Endodermal cell (in vitro differentiated cells): ENCODE measurements at regions not wholly inside any gene's neighbourhood (a gene's known extent, or its start where the extent isn't known, plus 50 kb on each side); places are given as distances from the start of the nearest gene placed in this dataset.

ENCODE experiments used
- DNase-seq: peaks from one replicate; pipeline ENCODE4 v3.0.0-alpha.2; 2017
- H3K27ac ChIP-seq: 2 replicates; pipeline ENCODE4 v1.5.1; 2013; ENCODE audit warnings: mild to moderate bottlenecking, low read depth, low read length, moderate library complexity
- H3K27me3 ChIP-seq: 2 replicates; pipeline ENCODE4 v1.6.1; 2013; ENCODE audit warnings: mild to moderate bottlenecking, low read length, moderate library complexity; ENCODE audit not compliant: insufficient read depth, control insufficient read depth, poor library complexity, severe bottlenecking
- H3K36me3 ChIP-seq: 2 replicates; pipeline ENCODE4 v1.7.0; 2013; ENCODE audit warnings: mild to moderate bottlenecking, low read length, moderate library complexity; ENCODE audit not compliant: control insufficient read depth, insufficient read depth
- H3K4me1 ChIP-seq: one replicate; pipeline ENCODE4 v1.7.0; 2013; ENCODE audit warnings: low read length; ENCODE audit not compliant: control insufficient read depth, insufficient read depth
- H3K4me3 ChIP-seq: 2 replicates; pipeline ENCODE4 v1.5.1; 2013; ENCODE audit warnings: mild to moderate bottlenecking, low read length, moderate library complexity
- H3K9ac ChIP-seq: 2 replicates; pipeline ENCODE4 v1.6.1; 2013; ENCODE audit warnings: mild to moderate bottlenecking, low read length, moderate library complexity; ENCODE audit not compliant: poor library complexity, severe bottlenecking; ENCODE audit errors: extremely low read depth
- H3K9me3 ChIP-seq: 2 replicates; pipeline ENCODE4 v1.6.1; 2013; ENCODE audit warnings: mild to moderate bottlenecking, low read length, moderate library complexity; ENCODE audit not compliant: control insufficient read depth
- H3K27ac Mint-ChIP-seq: 2 replicates; pipeline ENCODE4 v1.8.0; 2020; ENCODE audit warnings: mixed read lengths
- H3K27me3 Mint-ChIP-seq: 2 replicates; pipeline ENCODE4 v1.8.0; 2021; ENCODE audit warnings: mild to moderate bottlenecking, mixed read lengths; ENCODE audit not compliant: insufficient read depth
- H3K36me3 Mint-ChIP-seq: 2 replicates; pipeline ENCODE4 v1.8.0; 2020; ENCODE audit warnings: low read depth, mixed read lengths
- H3K4me1 Mint-ChIP-seq: 2 replicates; pipeline ENCODE4 v1.8.0; 2020; ENCODE audit warnings: mixed read lengths
- H3K4me3 Mint-ChIP-seq: 2 replicates; pipeline ENCODE4 v1.8.0; 2020; ENCODE audit warnings: mild to moderate bottlenecking, moderate library complexity, mixed read lengths
- H3K9me3 Mint-ChIP-seq: 2 replicates; pipeline ENCODE4 v1.8.0; 2020; ENCODE audit warnings: mild to moderate bottlenecking, mixed read lengths
- whole genome bisulfite sequencing, 2 experiments: methylation state at CpG; one replicate each; pipeline versions ENCODE4 v1.1.5 to v1.1.7; 2013; ENCODE audit warnings: missing lambda C conversion rate in 2 of 2, mixed read lengths in 1 of 2; ENCODE audit not compliant: insufficient coverage in 1 of 2, insufficient read length in 1 of 2; 5-methylcytosine and 5-hydroxymethylcytosine counted together
- TF ChIP-seq, protein P1 (sequence below): fragments of 200-600 bp; sonication (generic); conservative IDR thresholded peaks from 2 replicates; pipeline ENCODE4 v1.5.0; 2021; ENCODE audit warnings: antibody characterized with exemption, mild to moderate bottlenecking

GRCh38 chr7:46444256-46444655 is 523.2 kb upstream of the IGFBP3 start:
- H3K27ac Mint-ChIP-seq = no peak overlapping the region

GRCh38 chr7:46440186-46440585 is 519.1 kb upstream of the IGFBP3 start:
- no peak overlapping the region for H3K27ac ChIP-seq
- no peaks in the 10 kb centered on the region for H3K27me3 ChIP-seq
- H3K27me3 Mint-ChIP-seq = no peaks in the 10 kb centered on the region
- H3K27ac Mint-ChIP-seq = no peak overlapping the region
- no peak for DNase-seq
- no peaks in the 10 kb centered on the region for H3K36me3 ChIP-seq
- H3K36me3 Mint-ChIP-seq = no peaks in the 10 kb centered on the region
- H3K4me3 Mint-ChIP-seq = no peak overlapping the region
- H3K9me3 ChIP-seq = no peaks in the 10 kb centered on the region
- H3K4me1 Mint-ChIP-seq = no peaks in the 10 kb centered on the region
- no peak overlapping the region for H3K4me3 ChIP-seq
- TF ChIP-seq, protein P1, sequence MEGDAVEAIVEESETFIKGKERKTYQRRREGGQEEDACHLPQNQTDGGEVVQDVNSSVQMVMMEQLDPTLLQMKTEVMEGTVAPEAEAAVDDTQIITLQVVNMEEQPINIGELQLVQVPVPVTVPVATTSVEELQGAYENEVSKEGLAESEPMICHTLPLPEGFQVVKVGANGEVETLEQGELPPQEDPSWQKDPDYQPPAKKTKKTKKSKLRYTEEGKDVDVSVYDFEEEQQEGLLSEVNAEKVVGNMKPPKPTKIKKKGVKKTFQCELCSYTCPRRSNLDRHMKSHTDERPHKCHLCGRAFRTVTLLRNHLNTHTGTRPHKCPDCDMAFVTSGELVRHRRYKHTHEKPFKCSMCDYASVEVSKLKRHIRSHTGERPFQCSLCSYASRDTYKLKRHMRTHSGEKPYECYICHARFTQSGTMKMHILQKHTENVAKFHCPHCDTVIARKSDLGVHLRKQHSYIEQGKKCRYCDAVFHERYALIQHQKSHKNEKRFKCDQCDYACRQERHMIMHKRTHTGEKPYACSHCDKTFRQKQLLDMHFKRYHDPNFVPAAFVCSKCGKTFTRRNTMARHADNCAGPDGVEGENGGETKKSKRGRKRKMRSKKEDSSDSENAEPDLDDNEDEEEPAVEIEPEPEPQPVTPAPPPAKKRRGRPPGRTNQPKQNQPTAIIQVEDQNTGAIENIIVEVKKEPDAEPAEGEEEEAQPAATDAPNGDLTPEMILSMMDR = no peak
- H3K4me1 ChIP-seq = no peaks in the 10 kb centered on the region
- H3K9ac ChIP-seq = no peak overlapping the region
- WGBS, 2 experiments = 84 to 94% methylated on average over 4 to 6 of the region's 6 CpGs
- H3K9me3 Mint-ChIP-seq = peaks cover 14% of the 10 kb centered on the region

More at GRCh38 chr7:46444256-46444655, 523.2 kb upstream of the IGFBP3 start:
- Histone ChIP-seq H3K27ac (no peak overlapping the region), H3K27me3 (no peaks in the 10 kb centered on the region), H3K4me3 (no peak overlapping the region), H3K4me1 (no peaks in the 10 kb centered on the region), H3K9me3 (no peaks in the 10 kb centered on the region), H3K36me3 (no peaks in the 10 kb centered on the region), H3K9ac (no peak overlapping the region)
- no peak overlapping the region for H3K4me3 Mint-ChIP-seq
- no peaks in the 10 kb centered on the region for H3K36me3 Mint-ChIP-seq
- TF ChIP-seq, protein P1 = no peak
- no peaks in the 10 kb centered on the region for H3K4me1 Mint-ChIP-seq
- peaks cover 4% of the 10 kb centered on the region for H3K9me3 Mint-ChIP-seq
- no peaks in the 10 kb centered on the region for H3K27me3 Mint-ChIP-seq
- WGBS, 2 experiments = 85 to 93% methylated on average over 3 of the region's 3 CpGs
- DNase-seq = no peak

GRCh38 chr7:46432708-46433107 is 511.6 kb upstream of the IGFBP3 start:
- Mint-ChIP-seq H3K9me3 (peaks cover 21% of the 10 kb centered on the region), H3K27me3 (no peaks in the 10 kb centered on the region), H3K27ac (no peak overlapping the region), H3K4me1 (no peaks in the 10 kb centered on the region), H3K36me3 (no peaks in the 10 kb centered on the region), H3K4me3 (no peak overlapping the region)
- H3K36me3 ChIP-seq = no peaks in the 10 kb centered on the region
- H3K27me3 ChIP-seq = no peaks in the 10 kb centered on the region
- no peak overlapping the region for H3K4me3 ChIP-seq
- WGBS, 2 experiments = 90 to 100% methylated on average over 3 to 4 of the region's 4 CpGs
- H3K9me3 ChIP-seq = no peaks in the 10 kb centered on the region
- H3K9ac ChIP-seq = no peak overlapping the region
- TF ChIP-seq, protein P1 = no peak
- no peak for DNase-seq
- H3K27ac ChIP-seq = no peak overlapping the region
- no peaks in the 10 kb centered on the region for H3K4me1 ChIP-seq
